ENCODE measurements at regions not wholly inside any gene's neighbourhood (a gene's known extent, or its start where the extent isn't known, plus 50 kb on each side); places are given as distances from the start of the nearest gene placed in this dataset.

GRCh38 chr11:70783821-70784220 is 385.5 kb downstream of the CTTN start:
- TF ChIP-seq CTCF (IDR thresholded peaks at IDR 0.05) (no peak), PBX3 (IDR thresholded peaks at IDR 0.05) (no peak), FOXJ3 (CRISPR knock-in tag; IDR thresholded peaks at IDR 0.05) (no peak)

Measured in SK-N-SH (cell line).